H1 (cell line): ENCODE measurements at regions not wholly inside any gene's neighbourhood (a gene's known extent, or its start where the extent isn't known, plus 50 kb on each side); places are given as distances from the start of the nearest gene placed in this dataset.

Experiments
- CTCF ChIA-PET: fragments of 300-600 bp; sonication (Branson Sonifier 250); formaldehyde crosslinking; loops from one replicate; lab custom pipeline; 2021; ENCODE audit not compliant: partially characterized antibody; lab: Charles Lee
- POLR2A ChIA-PET: fragments of 300-600 bp; sonication (Branson Sonifier 250); formaldehyde crosslinking; loops from one replicate; lab custom pipeline; 2021; ENCODE audit warnings: inconsistent platforms; ENCODE audit not compliant: partially characterized antibody; lab: Charles Lee
- DNase-seq, 2 experiments: peaks; one replicate each; pipeline versions ENCODE4 v3.0.0 to v3.0.0-alpha.2; 2010 to 2022; ENCODE audit warnings: low spot score in 2 of 2, low read depth in 1 of 2, mixed read lengths in 1 of 2
- FAIRE-seq: peaks from 2 replicates; lab custom pipeline; 2011; peaks lifted over from hg19 to GRCh38; lab: Jason Lieb, UNC
- H2AFZ ChIP-seq: 2 replicates; pipeline ENCODE4 v1.8.1; 2012; ENCODE audit warnings: low read length, inconsistent platforms
- H2AK5ac ChIP-seq: 2 replicates; pipeline ENCODE4 v1.6.1; 2013; ENCODE audit warnings: low read depth, low read length
- H2BK120ac ChIP-seq: replicated peaks from 2 replicates; pipeline ENCODE3; 2013; ENCODE audit warnings: low read depth, low read length, inconsistent platforms
- H2BK12ac ChIP-seq: 2 replicates; pipeline ENCODE4 v1.6.1; 2013; ENCODE audit warnings: low read depth, low read length
- H2BK15ac ChIP-seq: 2 replicates; pipeline ENCODE4 v1.6.1; 2013; ENCODE audit warnings: low read length
- H2BK20ac ChIP-seq: 2 replicates; pipeline ENCODE4 v1.6.1; 2013; ENCODE audit warnings: low read length
- H2BK5ac ChIP-seq: 2 replicates; pipeline ENCODE4 v1.6.1; 2013; ENCODE audit warnings: low read depth, low read length
- H3K14ac ChIP-seq: 2 replicates; pipeline ENCODE4 v1.6.1; 2013; ENCODE audit warnings: inconsistent platforms; ENCODE audit not compliant: insufficient read length
- H3K18ac ChIP-seq: 2 replicates; pipeline ENCODE4 v1.6.1; 2013; ENCODE audit warnings: low read length; ENCODE audit errors: extremely low read depth
- H3K23ac ChIP-seq: 2 replicates; pipeline ENCODE4 v1.6.1; 2013; ENCODE audit warnings: inconsistent platforms; ENCODE audit not compliant: insufficient read length
- H3K23me2 ChIP-seq: 2 replicates; pipeline ENCODE4 v1.6.1; 2013; ENCODE audit warnings: low read depth, low read length
- H3K27ac ChIP-seq: 2 replicates; pipeline ENCODE4 v1.6.1; 2011; ENCODE audit warnings: low read depth, low read length, inconsistent platforms
- H3K27me3 ChIP-seq, 4 experiments: replicated peaks in 1 of 4; 1 replicate in 1 of 4; 2 replicates in 3 of 4; pipeline versions ENCODE4 v1.6.1 to v1.8.1; 2011 to 2013; ENCODE audit warnings: low read length in 3 of 4, mild to moderate bottlenecking in 3 of 4, inconsistent platforms in 2 of 4, mixed read lengths in 2 of 4, moderate library complexity in 1 of 4; ENCODE audit not compliant: control insufficient read depth in 3 of 4, insufficient read depth in 3 of 4; ENCODE audit errors: extremely low read depth in 1 of 4
- H3K36me3 ChIP-seq, 4 experiments: 2 replicates each; pipeline versions ENCODE4 v1.6.1 to v1.8.1; 2011 to 2013; ENCODE audit warnings: mild to moderate bottlenecking in 4 of 4, low read length in 3 of 4, moderate library complexity in 2 of 4, control low read depth in 1 of 4, inconsistent platforms in 1 of 4; ENCODE audit not compliant: insufficient read depth in 4 of 4, control insufficient read depth in 2 of 4
- H3K4ac ChIP-seq: replicated peaks from 2 replicates; pipeline ENCODE3; 2013; ENCODE audit warnings: low read length, low read depth, mixed read lengths, inconsistent platforms; ENCODE audit not compliant: insufficient read length
- H3K4me1 ChIP-seq, 4 experiments: replicated peaks in 1 of 4; 1 replicate in 1 of 4; 2 replicates in 3 of 4; pipeline versions ENCODE4 v1.6.1 to v1.8.1; 2011 to 2013; ENCODE audit warnings: low read length in 3 of 4, inconsistent platforms in 2 of 4, mixed read lengths in 1 of 4; ENCODE audit not compliant: insufficient read depth in 4 of 4, control insufficient read depth in 3 of 4
- H3K4me2 ChIP-seq, 2 experiments: 2 replicates each; pipeline versions ENCODE4 v1.6.1 to v1.8.1; 2011 to 2013; ENCODE audit warnings: low read depth in 2 of 2, low read length in 2 of 2, control low read depth in 1 of 2, inconsistent platforms in 1 of 2, mild to moderate bottlenecking in 1 of 2; ENCODE audit not compliant: insufficient read depth in 1 of 2
- H3K4me3 ChIP-seq, 4 experiments: fragments of 200-600, 300-600 bp in 1 of 4; sonication (generic), shearing (Covaris generic), sonication (Bioruptor Twin) in 1 of 4; 2 replicates each; pipeline versions ENCODE4 v1.5.1 to v1.8.1; 2011 to 2016; ENCODE audit warnings: low read length in 4 of 4, low read depth in 3 of 4, control low read depth in 2 of 4, inconsistent platforms in 2 of 4, mild to moderate bottlenecking in 2 of 4, mixed read lengths in 1 of 4, moderate library complexity in 1 of 4; ENCODE audit not compliant: insufficient read depth in 2 of 4; ENCODE audit errors: extremely low read depth in 1 of 4
- H3K56ac ChIP-seq: replicated peaks from 2 replicates; pipeline ENCODE3; 2013; ENCODE audit warnings: low read depth, mild to moderate bottlenecking, mixed read lengths, low read length, inconsistent platforms; ENCODE audit not compliant: insufficient read length
- H3K79me1 ChIP-seq: 2 replicates; pipeline ENCODE4 v1.6.1; 2013; ENCODE audit warnings: low read depth, low read length, control low read depth
- H3K79me2 ChIP-seq, 2 experiments: 2 replicates each; pipeline versions ENCODE4 v1.6.1 to v1.8.1; 2012 to 2013; ENCODE audit warnings: low read length in 2 of 2, mild to moderate bottlenecking in 2 of 2, inconsistent platforms in 1 of 2; ENCODE audit not compliant: insufficient read depth in 2 of 2, control insufficient read depth in 1 of 2
- H3K9ac ChIP-seq, 4 experiments: replicated peaks in 1 of 4; 1 replicate in 1 of 4; 2 replicates in 3 of 4; pipeline versions ENCODE4 v1.6.1 to v1.8.1; 2011 to 2013; ENCODE audit warnings: low read depth in 3 of 4, low read length in 3 of 4, control low read depth in 2 of 4, mild to moderate bottlenecking in 2 of 4, moderate library complexity in 2 of 4, inconsistent platforms in 1 of 4; ENCODE audit errors: extremely low read depth in 1 of 4
- H3K9me3 ChIP-seq, 2 experiments: 2 replicates each; pipeline versions ENCODE4 v1.6.1 to v1.8.1; 2012 to 2013; ENCODE audit warnings: mild to moderate bottlenecking in 2 of 2, moderate library complexity in 2 of 2, control low read depth in 1 of 2, inconsistent platforms in 1 of 2, low read depth in 1 of 2, low read length in 1 of 2, mixed read lengths in 1 of 2; ENCODE audit not compliant: insufficient read depth in 2 of 2
- H4K20me1 ChIP-seq, 2 experiments: replicated peaks in 1 of 2; 2 replicates each; pipeline versions ENCODE3 to v1.8.1; 2011 to 2013; ENCODE audit warnings: inconsistent platforms in 2 of 2, low read length in 2 of 2, mild to moderate bottlenecking in 1 of 2; ENCODE audit not compliant: insufficient read depth in 2 of 2, control insufficient read depth in 1 of 2
- H4K5ac ChIP-seq: 2 replicates; pipeline ENCODE4 v1.6.1; 2013; ENCODE audit warnings: low read length, low read depth, mixed read lengths, inconsistent platforms; ENCODE audit not compliant: insufficient read length
- H4K8ac ChIP-seq: 2 replicates; pipeline ENCODE4 v1.8.0; 2013; ENCODE audit warnings: mild to moderate bottlenecking, moderate library complexity, low read length, inconsistent platforms; ENCODE audit not compliant: insufficient read depth; ENCODE audit errors: extremely low read depth
- H4K91ac ChIP-seq: replicated peaks from 2 replicates; pipeline ENCODE3; 2013; ENCODE audit warnings: low read length, mixed read lengths, inconsistent platforms; ENCODE audit not compliant: insufficient read length
- CEBPB ChIP-seq: IDR thresholded peaks from 2 replicates; pipeline ENCODE4 v1.6.1; 2012; ENCODE audit warnings: low read depth, low read length
- CHD2 ChIP-seq: IDR thresholded peaks from 2 replicates; pipeline ENCODE4 v1.6.1; 2012; ENCODE audit warnings: low read length, improper control_type of control experiment
- NANOG ChIP-seq: IDR thresholded peaks from 2 replicates; pipeline ENCODE4 v1.6.1; 2011; ENCODE audit warnings: low read length, low read depth, mild to moderate bottlenecking, inconsistent platforms; ENCODE audit not compliant: insufficient read depth, poor library complexity, severe bottlenecking
- SIN3A ChIP-seq, 2 experiments: IDR thresholded peaks in 1 of 2; conservative IDR thresholded peaks in 1 of 2; 2 replicates each; pipeline ENCODE4 v1.6.1; 2011 to 2012; ENCODE audit warnings: low read length in 2 of 2, improper control_type of control experiment in 1 of 2, low read depth in 1 of 2, mild to moderate bottlenecking in 1 of 2
- SP1 ChIP-seq: IDR thresholded peaks from 2 replicates; pipeline ENCODE4 v1.6.1; 2011; ENCODE audit warnings: low read depth, low read length
- WGBS, 2 experiments: shearing (Covaris generic) in 1 of 2; methylation state at CpG; one replicate each; pipeline versions ENCODE4 v1.1.6 to v1.1.7; 2013 to 2015; ENCODE audit warnings: low lambda C conversion rate in 2 of 2, mixed read lengths in 2 of 2, inconsistent platforms in 1 of 2, low coverage in 1 of 2, missing lambda C conversion rate in 1 of 2; ENCODE audit not compliant: insufficient replicate concordance in 2 of 2, insufficient coverage in 1 of 2, insufficient read length in 1 of 2; ENCODE audit errors: extremely low coverage in 1 of 2, missing lambda C conversion rate in 1 of 2; 5-methylcytosine and 5-hydroxymethylcytosine counted together

DNA sequence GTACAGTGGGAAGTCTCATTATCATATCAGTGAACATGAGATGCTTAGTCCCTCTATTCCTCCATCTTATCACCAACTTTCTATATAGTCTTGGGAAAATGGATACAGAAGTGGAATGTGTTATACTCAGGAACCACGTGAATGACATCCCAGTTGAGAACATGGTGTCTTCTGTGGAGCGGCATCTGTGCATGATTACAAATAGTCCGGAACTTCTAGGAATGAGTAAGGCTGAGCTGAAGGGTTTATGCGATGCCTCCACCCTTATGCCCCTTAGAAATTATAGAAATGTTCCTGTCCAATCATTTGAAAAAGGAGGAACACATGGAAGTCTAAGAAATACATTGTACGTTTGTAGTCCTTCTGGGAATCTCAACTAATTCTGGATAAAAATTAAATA is 64.8 kb upstream of the TMEM108 start:
- Histone ChIP-seq H3K79me2 (no peaks in the 10 kb centered on the region), H3K9ac (no peak overlapping the region), H3K18ac (no peak overlapping the region), H2BK15ac (no peak overlapping the region), H3K14ac (no peak overlapping the region), H2BK5ac (no peak overlapping the region), H3K9me3 (no peaks in the 10 kb centered on the region), H2BK20ac (no peak overlapping the region), H3K56ac (no peak overlapping the region), H3K36me3 (no peaks in the 10 kb centered on the region), H3K4ac (no peak overlapping the region), H2AK5ac (no peak overlapping the region), H4K8ac (no peak overlapping the region), H4K91ac (no peak overlapping the region), H2BK12ac (no peak overlapping the region), H3K23me2 (no peaks in the 10 kb centered on the region), H3K4me1 (no peaks in the 10 kb centered on the region), H3K79me1 (no peaks in the 10 kb centered on the region), H2AFZ (no peak overlapping the region), H3K27me3 (no peaks in the 10 kb centered on the region), H3K4me2 (no peak overlapping the region), H3K27ac (no peak overlapping the region), H3K4me3 (no peak overlapping the region), H3K23ac (no peak overlapping the region), H2BK120ac (no peak overlapping the region), H4K20me1 (no peaks in the 10 kb centered on the region), H4K5ac (no peak overlapping the region)
- ChIA-PET POLR2A (no interaction called here), CTCF (interaction anchor here (1.1 kb wide), 1 partner anchor 30 kb away, joined by 3 read pairs; no protein-coding TSS in a partner anchor)
- DNase-seq (no peak), FAIRE-seq (no peak)
- 90% methylated on average over 5 of the region's 5 CpGs; no CpG with 5 or more reads in 1 of the 2 experiments for WGBS, 2 experiments
- TF ChIP-seq NANOG (no peak), SIN3A (conservative IDR thresholded peaks at IDR 0.05 in 1 of 2, IDR thresholded peaks at IDR 0.05 in 1 of 2; ENCODE audit: low read depth in 1 of 2, low read length in 2 of 2) (no peak), CEBPB (no peak), SP1 (no peak), CHD2 (no peak)
